ENCODE measurements at regions not wholly inside any gene's neighbourhood (a gene's known extent, or its start where the extent isn't known, plus 50 kb on each side); places are given as distances from the start of the nearest gene placed in this dataset.

DNA sequence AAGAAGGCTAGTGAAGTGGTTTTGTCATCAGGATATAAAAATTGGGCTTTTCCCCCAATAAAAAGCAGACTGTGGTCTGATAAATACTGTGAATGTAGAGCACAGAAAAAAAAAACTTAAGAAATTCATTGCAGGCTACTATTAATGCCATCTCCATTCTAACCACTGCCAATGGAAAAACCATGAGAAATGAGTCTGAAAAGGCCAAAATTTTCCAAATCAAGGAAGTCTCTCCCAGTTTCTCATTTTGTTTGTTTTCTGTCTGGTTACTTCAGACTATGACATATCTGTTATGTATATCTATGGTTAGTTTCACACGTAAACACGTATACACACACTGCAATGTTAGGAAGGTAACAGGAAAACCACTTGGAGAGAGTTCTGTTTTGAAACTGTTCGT is 193.6 kb upstream of the TSC22D1 start:
- no peaks in the 10 kb centered on the region for H3K36me3 Mint-ChIP-seq (ENCODE audit: low read depth)
- peaks cover 2% of the 10 kb centered on the region for H3K4me1 Mint-ChIP-seq
- no peak overlapping the region for H3K4me3 Mint-ChIP-seq

DNA sequence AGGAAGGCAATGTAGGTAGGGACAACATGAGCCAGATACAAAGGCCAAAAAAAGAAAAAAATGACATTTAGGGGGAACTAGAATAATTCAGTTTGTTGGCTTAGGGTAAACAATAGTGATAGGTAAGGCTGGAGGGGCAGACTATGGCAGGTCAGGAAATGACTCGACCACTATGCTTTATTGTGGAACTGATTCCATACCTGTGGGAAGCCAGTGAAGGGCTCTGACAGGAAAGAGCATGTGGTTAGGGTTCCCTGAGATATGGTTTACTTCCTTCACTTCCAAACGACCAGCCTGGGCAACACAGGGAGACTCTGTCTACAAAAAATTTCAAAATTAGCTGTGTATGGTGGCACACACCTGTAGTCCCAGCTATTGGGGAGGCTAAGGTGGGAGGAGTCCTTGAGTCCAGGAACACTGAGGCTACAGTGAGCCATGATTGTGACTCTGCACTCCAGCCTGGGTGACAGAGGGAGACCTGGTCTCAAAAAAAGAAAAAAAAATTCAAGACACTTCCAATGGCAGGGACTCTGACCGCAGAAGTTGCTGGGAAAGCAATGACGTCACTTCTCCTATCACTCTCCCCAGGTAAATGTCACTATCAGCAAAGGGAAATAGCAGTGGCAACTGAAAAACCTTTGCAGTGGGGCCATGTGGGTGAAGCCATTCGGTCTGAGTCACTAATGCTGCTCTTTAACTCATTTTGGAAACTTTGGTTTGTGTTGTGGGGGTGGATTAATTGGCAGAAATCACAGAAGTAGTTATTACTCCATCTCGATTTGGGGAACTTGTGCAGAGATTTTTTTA is 192.8 kb upstream of the TSC22D1 start:
- Mint-ChIP-seq H3K27me3 (ENCODE audit: low read depth) (peaks cover 4% of the 10 kb centered on the region), H3K36me3 (ENCODE audit: low read depth) (no peaks in the 10 kb centered on the region), H3K27ac (no peak overlapping the region), H3K9me3 (peaks cover under 1% of the 10 kb centered on the region), H3K4me3 (no peak overlapping the region), H3K4me1 (peaks cover 9% of the 10 kb centered on the region)
- no peak for TF ChIP-seq CTCF (IDR thresholded peaks at IDR 0.05; ENCODE audit: unreplicated experiment in 3 of 3)

More for the DNA sequence above, 193.6 kb upstream of the TSC22D1 start:
- no peak overlapping the region for H3K27ac Mint-ChIP-seq
- H3K27me3 Mint-ChIP-seq (ENCODE audit: low read depth), result peaks cover 4% of the 10 kb centered on the region
- H3K9me3 Mint-ChIP-seq, result peaks cover 7% of the 10 kb centered on the region
- no peak for TF ChIP-seq CTCF (IDR thresholded peaks at IDR 0.05; ENCODE audit: unreplicated experiment in 3 of 3)

DNA sequence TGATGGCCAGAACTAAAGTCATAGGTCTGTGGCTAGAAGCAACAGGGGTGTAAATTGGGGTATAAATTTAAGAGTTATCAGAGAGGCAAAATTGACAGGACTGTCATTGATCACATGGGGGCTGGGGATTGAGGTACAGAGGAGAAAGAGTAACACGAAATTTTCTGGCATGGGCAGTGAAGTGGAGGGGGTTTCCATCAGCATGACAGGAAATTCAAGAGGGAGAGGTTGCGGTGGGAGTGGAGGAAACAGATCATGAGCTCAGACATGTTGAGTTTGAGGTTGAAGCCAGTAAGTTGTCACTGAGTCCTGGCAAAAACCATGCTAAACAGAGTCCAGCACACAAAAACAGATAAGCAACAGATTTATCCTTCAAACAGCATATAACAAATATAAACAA is 192.1 kb upstream of the TSC22D1 start:
- Mint-ChIP-seq H3K27me3 (ENCODE audit: low read depth) (peaks cover 3% of the 10 kb centered on the region), H3K36me3 (ENCODE audit: low read depth) (no peaks in the 10 kb centered on the region), H3K4me1 (peaks cover 12% of the 10 kb centered on the region), H3K4me3 (no peak overlapping the region), H3K9me3 (no peaks in the 10 kb centered on the region), H3K27ac (no peak overlapping the region)
- no peak for TF ChIP-seq CTCF (IDR thresholded peaks at IDR 0.05; ENCODE audit: unreplicated experiment in 3 of 3)

DNA sequence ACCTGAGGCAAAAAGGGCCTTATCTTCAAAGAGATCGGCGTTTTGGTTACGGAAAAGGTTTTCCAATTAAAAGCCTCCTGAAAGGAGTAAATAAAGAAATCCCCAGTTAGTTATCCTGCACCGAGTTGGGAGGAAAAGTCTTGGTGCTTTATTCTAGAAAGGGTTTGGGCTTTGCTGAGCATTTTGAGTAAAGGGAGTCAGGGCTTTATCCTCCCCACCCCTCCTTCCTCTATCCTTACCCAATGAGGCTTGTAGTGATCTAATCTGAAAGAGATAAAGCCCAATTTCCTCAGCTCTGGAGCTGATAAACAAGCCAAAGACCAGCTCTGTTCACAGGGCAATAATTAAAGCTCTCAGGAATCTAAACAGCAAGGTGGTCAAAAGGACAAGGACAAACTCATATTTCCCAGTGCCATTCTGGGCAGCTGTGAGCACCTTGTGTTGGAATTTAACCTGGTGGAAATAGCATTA is 188.9 kb upstream of the TSC22D1 start:
- no peak overlapping the region for H3K27ac Mint-ChIP-seq
- no peaks in the 10 kb centered on the region for H3K36me3 Mint-ChIP-seq (ENCODE audit: low read depth)
- no peaks in the 10 kb centered on the region for H3K9me3 Mint-ChIP-seq
- no peak overlapping the region for H3K4me3 Mint-ChIP-seq
- H3K27me3 Mint-ChIP-seq (ENCODE audit: low read depth), result peaks cover 9% of the 10 kb centered on the region
- TF ChIP-seq CTCF (IDR thresholded peaks at IDR 0.05; ENCODE audit: unreplicated experiment in 3 of 3), result no peak
- peaks cover 13% of the 10 kb centered on the region for H3K4me1 Mint-ChIP-seq

DNA sequence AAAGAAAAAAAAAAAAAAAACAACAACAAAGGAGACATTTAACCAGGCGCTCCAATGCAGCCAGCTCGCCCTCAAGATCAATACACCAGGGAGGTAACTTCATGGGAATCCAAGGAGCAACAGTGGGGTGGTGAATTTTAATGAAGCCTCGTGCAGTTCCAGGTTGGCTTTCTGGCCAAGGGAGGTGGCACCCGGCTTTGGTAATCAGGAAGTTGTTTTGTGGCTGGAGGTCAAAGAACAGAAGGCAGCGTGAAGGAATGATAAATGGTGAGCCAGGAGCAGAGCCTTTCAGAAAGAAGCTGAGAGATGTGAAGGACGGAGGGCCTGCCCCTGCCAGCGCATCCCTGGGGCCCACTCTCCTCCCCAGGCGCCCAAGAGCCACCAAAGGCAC is 188.2 kb upstream of the TSC22D1 start:
- H3K4me3 Mint-ChIP-seq, result no peak overlapping the region
- peaks cover 20% of the 10 kb centered on the region for H3K4me1 Mint-ChIP-seq
- H3K27ac Mint-ChIP-seq, result peak overlapping the region; percentile 11 to 60 (median 14)
- H3K27me3 Mint-ChIP-seq (ENCODE audit: low read depth), result peaks cover 9% of the 10 kb centered on the region
- H3K36me3 Mint-ChIP-seq (ENCODE audit: low read depth), result no peaks in the 10 kb centered on the region
- TF ChIP-seq CTCF (IDR thresholded peaks at IDR 0.05; ENCODE audit: unreplicated experiment in 3 of 3), result no peak
- no peaks in the 10 kb centered on the region for H3K9me3 Mint-ChIP-seq
